ENCODE measurements at regions not wholly inside any gene's neighbourhood (a gene's known extent, or its start where the extent isn't known, plus 50 kb on each side); places are given as distances from the start of the nearest gene placed in this dataset.

- no peak for TF ChIP-seq FOXP2 (optimal IDR thresholded peaks at IDR 0.05; ENCODE audit: borderline replicate concordance, extremely low read depth, extremely low read length, insufficient read depth)
- no peak for TF ChIP-seq POLR2AphosphoS5 (IDR thresholded peaks at IDR 0.05; ENCODE audit: low read depth, low read length)
- no peak for TF ChIP-seq REST (IDR thresholded peaks at IDR 0.05; ENCODE audit: insufficient read depth in 1 of 2, low read depth in 2 of 2, low read length in 2 of 2)
- TF ChIP-seq SIN3A (IDR thresholded peaks at IDR 0.05; ENCODE audit: borderline replicate concordance, insufficient read depth, low read length) = no peak
- no peak for TF ChIP-seq TAF1 (IDR thresholded peaks at IDR 0.05; ENCODE audit: borderline replicate concordance, insufficient read depth, low read length)
Observed at GRCh38 chr2:207260021-207260420, 94.3 kb upstream of the KLF7 start.
